ENCODE measurements at regions not wholly inside any gene's neighbourhood (a gene's known extent, or its start where the extent isn't known, plus 50 kb on each side); places are given as distances from the start of the nearest gene placed in this dataset.

- no peak for DNase-seq
Observed at GRCh38 chr2:2672249-2672648, 341.2 kb upstream of the MYT1L start.

- no peak for DNase-seq
Observed at GRCh38 chr2:2671826-2672225, 340.8 kb upstream of the MYT1L start.

GRCh38 chr2:2669316-2669715 is 338.2 kb upstream of the MYT1L start:
- DNase-seq, result no peak

GRCh38 chr2:2668681-2669265 is 337.7 kb upstream of the MYT1L start:
- no peak for DNase-seq

GRCh38 chr2:2667690-2668089 is 336.6 kb upstream of the MYT1L start:
- DNase-seq, result no peak

- DNase-seq, result no peak
Observed at GRCh38 chr2:2665834-2666133, 334.7 kb upstream of the MYT1L start.

GRCh38 chr2:2664989-2665833 is 334.1 kb upstream of the MYT1L start:
- no peak for DNase-seq

GRCh38 chr2:2663401-2664036 is 332.4 kb upstream of the MYT1L start:
- no peak for DNase-seq

GRCh38 chr2:2662847-2663356 is 331.8 kb upstream of the MYT1L start:
- no peak for DNase-seq

GRCh38 chr2:2662037-2662846 is 331.2 kb upstream of the MYT1L start:
- no peak for DNase-seq

GRCh38 chr2:2660789-2661355 is 329.8 kb upstream of the MYT1L start:
- DNase-seq, result no peak

GRCh38 chr2:2657121-2657962 is 326.3 kb upstream of the MYT1L start:
- no peak for DNase-seq

GRCh38 chr2:2656115-2657011 is 325.3 kb upstream of the MYT1L start:
- no peak for DNase-seq

- DNase-seq, result no peak
Observed at GRCh38 chr2:2655453-2656114, 324.5 kb upstream of the MYT1L start.

GRCh38 chr2:2653231-2653630 is 322.2 kb upstream of the MYT1L start:
- DNase-seq, result no peak

GRCh38 chr2:2650608-2651375 is 319.7 kb upstream of the MYT1L start:
- no peak for DNase-seq

- DNase-seq, result no peak
Observed at GRCh38 chr2:2649109-2650072, 318.3 kb upstream of the MYT1L start.

GRCh38 chr2:2648094-2648493 is 317.0 kb upstream of the MYT1L start:
- DNase-seq, result no peak

All from CD4-positive, alpha-beta T cell treated with Interleukin-12 subunit alpha and Interleukin-12 subunit beta, for 1 hour (primary cell).